HG03159 (cell line): ENCODE measurements at regions not wholly inside any gene's neighbourhood (a gene's known extent, or its start where the extent isn't known, plus 50 kb on each side); places are given as distances from the start of the nearest gene placed in this dataset.
"Not testable (repeated sequence)": the region's sequence is repeated elsewhere in the genome, so short reads cannot be mapped to it uniquely, and the experiment has no call there.

Experiments
- ATAC-seq: cut with Tn5 transposase; IDR thresholded peaks from one replicate; pipeline ENCODE4 v1.9.1; 2021; ENCODE audit warnings: mild to moderate bottlenecking, moderate library complexity; ENCODE audit not compliant: unreplicated experiment

GRCh38 chrX:86887341-86887740 lies 630.3 kb upstream of the KLHL4 start:
- ATAC-seq: no peak

GRCh38 chrX:86910027-86910426 lies 607.6 kb upstream of the KLHL4 start:
- ATAC-seq: no peak

- no peak for ATAC-seq
Observed at GRCh38 chrX:86910602-86911311, 606.8 kb upstream of the KLHL4 start.

- no peak for ATAC-seq
Observed at GRCh38 chrX:86914569-86914968, 603.0 kb upstream of the KLHL4 start.

GRCh38 chrX:86917959-86918358 lies 599.6 kb upstream of the KLHL4 start:
- ATAC-seq: no peak

GRCh38 chrX:86930419-86930818 lies 587.2 kb upstream of the KLHL4 start:
- ATAC-seq: no peak

GRCh38 chrX:86935988-86936387 lies 581.6 kb upstream of the KLHL4 start:
- no peak for ATAC-seq

GRCh38 chrX:86946569-86946968 lies 571.0 kb upstream of the KLHL4 start:
- peak; percentile 99 for ATAC-seq

GRCh38 chrX:86964321-86964720 lies 553.3 kb upstream of the KLHL4 start:
- ATAC-seq: no peak

- no peak for ATAC-seq
Observed at GRCh38 chrX:86981326-86981879, 536.2 kb upstream of the KLHL4 start.

GRCh38 chrX:86987351-86987750 lies 530.3 kb upstream of the KLHL4 start:
- ATAC-seq: not testable (repeated sequence)

- no peak for ATAC-seq
Observed at GRCh38 chrX:87003031-87003430, 514.6 kb upstream of the KLHL4 start.

GRCh38 chrX:87005183-87005582 lies 512.4 kb upstream of the KLHL4 start:
- ATAC-seq: no peak

GRCh38 chrX:87005885-87006284 lies 511.7 kb upstream of the KLHL4 start:
- no peak for ATAC-seq

- no peak for ATAC-seq
Observed at GRCh38 chrX:87006561-87006960, 511.0 kb upstream of the KLHL4 start.

GRCh38 chrX:87017210-87017609 lies 500.4 kb upstream of the KLHL4 start:
- ATAC-seq: no peak

- ATAC-seq: not testable (repeated sequence)
Observed at GRCh38 chrX:87033115-87033514, 484.5 kb upstream of the KLHL4 start.

GRCh38 chrX:87045352-87045751 lies 472.2 kb upstream of the KLHL4 start:
- ATAC-seq: no peak

GRCh38 chrX:87049567-87049966 lies 468.0 kb upstream of the KLHL4 start:
- ATAC-seq: no peak

GRCh38 chrX:87063642-87064041 lies 454.0 kb upstream of the KLHL4 start:
- ATAC-seq: no peak

- no peak for ATAC-seq
Observed at GRCh38 chrX:87064502-87064901, 453.1 kb upstream of the KLHL4 start.

- no peak for ATAC-seq
Observed at GRCh38 chrX:87067795-87068369, 449.7 kb upstream of the KLHL4 start.
